B cell (primary cell): ENCODE measurements at regions not wholly inside any gene's neighbourhood (a gene's known extent, or its start where the extent isn't known, plus 50 kb on each side); places are given as distances from the start of the nearest gene placed in this dataset.

Experiments
- ATAC-seq: fragments of 200-7000 bp; cut with Tn5 transposase; one replicate; pipeline ENCODE4 v1.10.0; 2021; ENCODE audit warnings: low read depth, mild to moderate bottlenecking, moderate number of reproducible peaks, moderate library complexity
- CTCF ChIA-PET: fragments of 350-600 bp; sonication (Branson Sonifier 250); formaldehyde crosslinking; loops from one replicate; lab custom pipeline; 2021; ENCODE audit warnings: antibody characterized with exemption, inconsistent platforms; lab: Charles Lee
- POLR2A ChIA-PET: fragments of 350-600 bp; sonication (Branson Sonifier 250); formaldehyde crosslinking; loops from one replicate; lab custom pipeline; 2021; ENCODE audit warnings: antibody characterized with exemption; lab: Charles Lee
- DNase-seq: peaks from one replicate; pipeline ENCODE4 v3.0.0; 2013
- H2AFZ ChIP-seq: 2 replicates; pipeline ENCODE4 v1.6.1; 2012; ENCODE audit warnings: mild to moderate bottlenecking, low read depth, low read length; ENCODE audit not compliant: insufficient read depth, poor library complexity, severe bottlenecking
- H3K27ac ChIP-seq, 2 donors: 1 replicate in 1 of 2; 2 replicates in 1 of 2; pipeline ENCODE4 v1.5.1; 2012 to 2013; ENCODE audit warnings: low read length in 2 of 2, mild to moderate bottlenecking in 2 of 2, moderate library complexity in 1 of 2
- H3K27me3 ChIP-seq, 4 experiments: fragments of 200-600 bp in 1 of 4; sonication (generic) in 1 of 4; replicated peaks in 1 of 4; 1 replicate in 2 of 4; 2 replicates in 2 of 4; pipeline versions ENCODE4 v1.6.1 to v1.7.0; 2013 to 2016; ENCODE audit warnings: low read length in 3 of 4, mild to moderate bottlenecking in 2 of 4, mixed read lengths in 1 of 4, moderate library complexity in 1 of 4; ENCODE audit not compliant: insufficient read depth in 4 of 4, control insufficient read depth in 3 of 4; ENCODE audit errors: control extremely low read depth in 1 of 4
- H3K36me3 ChIP-seq, 2 experiments: replicated peaks in 1 of 2; 1 replicate in 1 of 2; 2 replicates in 1 of 2; pipeline versions ENCODE4 v1.6.1 to v1.7.1; 2013; ENCODE audit warnings: low read length in 1 of 2; ENCODE audit not compliant: insufficient read depth in 2 of 2, control insufficient read depth in 1 of 2; ENCODE audit errors: control extremely low read depth in 1 of 2, extremely low read depth in 1 of 2
- H3K4me1 ChIP-seq, 2 donors: fragments of 200-600 bp in 1 of 2; sonication (generic) in 1 of 2; 1 replicate in 1 of 2; 2 replicates in 1 of 2; pipeline versions ENCODE4 v1.5.1 to v1.6.1; 2013 to 2017; ENCODE audit warnings: low read length in 2 of 2; ENCODE audit not compliant: control insufficient read depth in 2 of 2, insufficient read depth in 2 of 2
- H3K4me2 ChIP-seq: replicated peaks from 2 replicates; pipeline ENCODE3; 2012; ENCODE audit warnings: mild to moderate bottlenecking, low read depth, low read length; ENCODE audit not compliant: poor library complexity, severe bottlenecking
- H3K4me3 ChIP-seq, 5 experiments: fragments of 200-600 bp in 1 of 5; sonication (generic) in 1 of 5; 1 replicate in 3 of 5; 2 replicates in 2 of 5; pipeline versions ENCODE4 v1.5.1 to v1.7.0; 2011 to 2016; ENCODE audit warnings: low read length in 4 of 5, mild to moderate bottlenecking in 4 of 5, low read depth in 2 of 5, control low read depth in 1 of 5, moderate library complexity in 1 of 5; ENCODE audit not compliant: insufficient read depth in 1 of 5; ENCODE audit errors: control extremely low read depth in 1 of 5, extremely low read depth in 1 of 5
- H3K79me2 ChIP-seq: fragments of 200-600 bp; sonication (generic); one replicate; pipeline ENCODE4 v1.6.0; 2016; ENCODE audit warnings: low read length; ENCODE audit not compliant: control insufficient read depth, insufficient read depth
- H3K9ac ChIP-seq: fragments of 200-600 bp; sonication (generic); 2 replicates; pipeline ENCODE4 v1.6.1; 2017; ENCODE audit warnings: mild to moderate bottlenecking, low read length, moderate library complexity
- H3K9me3 ChIP-seq, 3 donors: one replicate each; pipeline versions ENCODE4 v1.6.1 to v1.7.1; 2013; ENCODE audit warnings: low read length in 2 of 3; ENCODE audit not compliant: control insufficient read depth in 2 of 3, insufficient read depth in 1 of 3; ENCODE audit errors: control extremely low read depth in 1 of 3
- H4K20me1 ChIP-seq: 2 replicates; pipeline ENCODE4 v1.6.0; 2012; ENCODE audit warnings: mild to moderate bottlenecking, low read length; ENCODE audit not compliant: insufficient read depth, control insufficient read depth, poor library complexity, severe bottlenecking
- H3K27ac Mint-ChIP-seq: one replicate; pipeline ENCODE4 v1.8.0; 2021; ENCODE audit warnings: mixed read lengths
- H3K27me3 Mint-ChIP-seq: one replicate; pipeline ENCODE4 v1.8.0; 2021; ENCODE audit warnings: mixed read lengths
- H3K4me1 Mint-ChIP-seq: one replicate; pipeline ENCODE4 v1.8.0; 2021; ENCODE audit warnings: mixed read lengths
- H3K4me3 Mint-ChIP-seq: one replicate; pipeline ENCODE4 v1.8.0; 2021; ENCODE audit warnings: mixed read lengths
- H3K9me3 Mint-ChIP-seq: one replicate; pipeline ENCODE4 v1.8.0; 2022; ENCODE audit warnings: mixed read lengths; ENCODE audit not compliant: insufficient read depth
- CTCF ChIP-seq: fragments of 200-600 bp; IDR thresholded peaks from one replicate; pipeline ENCODE4 v1.8.0; 2022; ENCODE audit warnings: antibody characterized with exemption, mild to moderate bottlenecking
- EZH2 ChIP-seq: IDR thresholded peaks from 2 replicates; pipeline ENCODE4 v1.6.1; 2012; ENCODE audit warnings: borderline replicate concordance, low read depth, mild to moderate bottlenecking, moderate library complexity, low read length; ENCODE audit not compliant: insufficient read depth, poor library complexity, severe bottlenecking
- WGBS: methylation state at CpG from one replicate; pipeline ENCODE4 v1.1.5; 2013; ENCODE audit warnings: missing lambda C conversion rate; ENCODE audit not compliant: insufficient coverage; 5-methylcytosine and 5-hydroxymethylcytosine counted together
- intact Hi-C: fragments of 100-400 bp; cut with micrococcal nuclease; formaldehyde crosslinking; loops from one replicate; pipeline ENCODE4 v1.10.0; 2022

GRCh38 chr14:31961896-31962295, 115.2 kb upstream of the ARHGAP5 start:
- Histone ChIP-seq H3K36me3 (no peaks in the 10 kb centered on the region), H2AFZ (no peak overlapping the region), H3K27me3 (no peaks in the 10 kb centered on the region), H3K79me2 (no peaks in the 10 kb centered on the region), H3K4me3 (no peak overlapping the region), H3K4me1 (no peaks in the 10 kb centered on the region), H3K9ac (no peak overlapping the region), H3K9me3 (no peaks in the 10 kb centered on the region), H3K4me2 (no peak overlapping the region), H4K20me1 (no peaks in the 10 kb centered on the region), H3K27ac (no peak overlapping the region)
- Mint-ChIP-seq H3K27me3 (peaks cover 8% of the 10 kb centered on the region), H3K9me3 (no peaks in the 10 kb centered on the region), H3K4me3 (no peak overlapping the region), H3K27ac (no peak overlapping the region), H3K4me1 (no peaks in the 10 kb centered on the region)
- ChIA-PET POLR2A (no interaction called here), CTCF (no interaction called here)
- TF ChIP-seq EZH2 (no peak), CTCF (no peak)
- 89% methylated on average over 2 of the region's 3 CpGs for WGBS
- intact Hi-C loops = no loop called here
- DNase-seq (no peak), ATAC-seq (no peak)

- H3K27me3 ChIP-seq = no peaks in the 10 kb centered on the region
- no peak overlapping the region for H3K4me2 ChIP-seq
- no peaks in the 10 kb centered on the region for H4K20me1 ChIP-seq
- TF ChIP-seq CTCF (no peak), EZH2 (no peak)
- Mint-ChIP-seq H3K9me3 (no peaks in the 10 kb centered on the region), H3K4me1 (no peaks in the 10 kb centered on the region), H3K27ac (no peak overlapping the region), H3K4me3 (no peak overlapping the region), H3K27me3 (peaks cover 8% of the 10 kb centered on the region)
- H3K9me3 ChIP-seq = no peaks in the 10 kb centered on the region
- DNase-seq = no peak
- no peak for ATAC-seq
- H3K36me3 ChIP-seq = no peaks in the 10 kb centered on the region
- H2AFZ ChIP-seq = no peak overlapping the region
- no peak overlapping the region for H3K9ac ChIP-seq
- H3K4me3 ChIP-seq = no peak overlapping the region
- H3K27ac ChIP-seq = no peak overlapping the region
- ChIA-PET CTCF (no interaction called here), POLR2A (no interaction called here)
- no peaks in the 10 kb centered on the region for H3K79me2 ChIP-seq
- H3K4me1 ChIP-seq = no peaks in the 10 kb centered on the region
- no CpG with 5 or more reads among the region's 4 CpGs for WGBS
- intact Hi-C loops = no loop called here
These were observed 114.2 kb upstream of the ARHGAP5 start for GRCh38 chr14:31962920-31963319.
